ENCODE measurements at regions not wholly inside any gene's neighbourhood (a gene's known extent, or its start where the extent isn't known, plus 50 kb on each side); places are given as distances from the start of the nearest gene placed in this dataset.

- no peak for TF ChIP-seq POLR2A (IDR thresholded peaks at IDR 0.05)
- no peak for TF ChIP-seq CTCF (IDR thresholded peaks at IDR 0.05)
- no peak for TF ChIP-seq POLR2AphosphoS5 (IDR thresholded peaks at IDR 0.05)
These were observed 658.6 kb downstream of the NR2F1-AS1 start for GRCh38 chr5:92922231-92922967.
